ENCODE measurements at regions not wholly inside any gene's neighbourhood (a gene's known extent, or its start where the extent isn't known, plus 50 kb on each side); places are given as distances from the start of the nearest gene placed in this dataset.

- DNase-seq (ENCODE audit: low read depth), result no peak
These were observed 528.7 kb upstream of the KLF12 start for GRCh38 chr13:74662905-74663304.

- DNase-seq (ENCODE audit: low read depth), result no peak
These were observed 527.6 kb upstream of the KLF12 start for GRCh38 chr13:74661851-74662250.

- no peak for DNase-seq (ENCODE audit: low read depth)
These were observed 523.6 kb upstream of the KLF12 start for GRCh38 chr13:74657765-74658164.

GRCh38 chr13:74651121-74651520 lies 516.9 kb upstream of the KLF12 start:
- DNase-seq (ENCODE audit: low read depth), result no peak

- no peak for DNase-seq (ENCODE audit: low read depth)
These were observed 513.8 kb upstream of the KLF12 start for GRCh38 chr13:74647991-74648390.

GRCh38 chr13:74647211-74647610 lies 513.0 kb upstream of the KLF12 start:
- no peak for DNase-seq (ENCODE audit: low read depth)

GRCh38 chr13:74646091-74646490 lies 511.9 kb upstream of the KLF12 start:
- no peak for DNase-seq (ENCODE audit: low read depth)

GRCh38 chr13:74645586-74645985 lies 511.4 kb upstream of the KLF12 start:
- DNase-seq (ENCODE audit: low read depth), result no peak

- DNase-seq (ENCODE audit: low read depth), result no peak
These were observed 510.0 kb upstream of the KLF12 start for GRCh38 chr13:74644229-74644628.

DNA sequence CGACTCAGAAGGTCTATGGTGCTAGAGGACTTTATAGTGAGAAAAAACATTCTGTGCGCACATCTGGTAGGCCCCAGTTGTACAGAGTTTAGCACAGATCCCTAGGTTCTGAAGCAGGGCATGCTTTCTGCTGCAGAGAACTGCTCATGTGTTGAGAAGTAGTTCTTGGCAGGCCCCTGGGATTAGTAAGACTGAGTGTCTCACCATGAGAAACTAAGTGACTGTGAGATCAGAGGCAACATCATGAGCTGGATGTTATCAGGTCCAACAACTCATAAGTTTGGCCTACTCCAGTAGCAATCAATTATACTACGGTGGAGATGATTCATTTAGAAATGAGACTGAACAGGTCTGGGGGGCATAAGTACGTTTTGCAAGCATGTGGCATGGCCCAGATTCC lies 507.4 kb upstream of the KLF12 start:
- no peak for DNase-seq (ENCODE audit: low read depth)

DNA sequence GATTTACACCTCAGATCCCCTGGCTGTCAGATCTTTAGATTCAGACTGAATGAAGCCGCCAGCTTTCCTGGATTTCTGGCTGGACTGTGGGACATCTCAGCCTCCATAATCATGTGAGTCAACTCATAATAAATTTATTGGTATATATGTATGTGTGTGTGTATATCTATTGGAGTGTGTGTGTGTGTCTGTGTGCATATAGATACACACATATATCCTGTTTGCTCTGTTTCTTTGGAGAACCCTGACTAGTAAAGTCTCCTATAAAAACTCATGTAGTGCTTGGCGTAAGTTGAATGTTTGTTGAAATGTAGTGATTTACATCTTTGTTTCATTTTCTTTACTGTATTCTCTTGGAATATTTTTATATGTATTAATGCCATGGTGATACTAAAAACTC lies 499.5 kb upstream of the KLF12 start:
- no peak for DNase-seq (ENCODE audit: low read depth)

DNA sequence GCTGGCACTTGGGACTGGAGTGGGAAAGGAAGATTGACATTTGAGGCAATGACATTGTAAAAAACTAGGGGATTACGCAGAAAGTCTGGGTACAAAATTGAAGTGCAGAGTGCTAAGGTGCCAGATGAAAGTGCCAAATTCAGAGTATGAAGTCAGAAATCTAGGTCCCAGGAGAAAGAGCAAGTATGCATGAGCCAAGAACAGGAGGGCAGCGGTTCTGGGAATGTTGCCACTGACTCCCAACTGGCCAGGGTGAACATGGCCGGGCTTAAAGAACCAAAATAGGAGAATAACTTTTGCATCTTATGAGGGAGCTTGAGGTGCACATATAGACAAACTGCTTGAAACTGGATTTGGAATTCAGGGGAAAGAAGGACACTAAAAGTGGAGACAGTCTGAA lies 495.8 kb upstream of the KLF12 start:
- no peak for DNase-seq (ENCODE audit: low read depth)

DNA sequence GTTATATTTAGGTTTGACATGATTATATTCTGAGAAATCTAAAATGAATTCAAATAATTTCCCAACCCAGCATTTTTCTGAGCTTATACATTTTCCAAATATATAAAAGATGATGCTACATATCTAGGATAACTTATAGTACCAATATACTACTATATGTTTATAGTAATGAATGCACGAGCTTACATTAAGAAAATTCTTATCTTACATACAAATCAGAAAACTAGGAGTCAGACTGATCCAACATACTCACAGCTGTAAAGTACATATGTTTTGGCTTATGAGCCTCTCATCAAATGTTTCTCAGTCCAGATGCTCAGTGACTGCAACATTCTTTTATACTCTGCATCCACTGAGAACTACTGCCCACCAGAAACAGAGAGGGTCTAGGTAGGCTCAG lies 491.3 kb upstream of the KLF12 start:
- no peak for DNase-seq (ENCODE audit: low read depth)

DNA sequence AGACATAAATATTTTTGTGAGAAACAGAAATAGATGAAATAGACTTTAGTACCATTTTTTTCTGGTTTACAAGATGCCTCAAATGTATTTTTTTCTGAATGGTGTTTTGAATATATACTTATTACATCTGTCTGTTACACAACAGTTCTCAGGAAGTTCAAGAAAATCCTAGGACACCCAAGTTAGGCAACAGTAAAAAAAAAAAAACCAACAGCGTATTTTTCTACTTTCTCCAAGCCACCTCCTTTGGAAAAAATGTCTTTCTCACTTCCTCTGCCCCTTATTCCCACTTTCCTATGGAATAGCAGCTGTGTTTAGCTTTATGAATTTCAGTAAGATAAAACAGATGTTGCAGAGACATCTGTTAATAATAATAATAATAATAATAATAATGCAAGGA lies 489.6 kb upstream of the KLF12 start:
- no peak for DNase-seq (ENCODE audit: low read depth)

DNA sequence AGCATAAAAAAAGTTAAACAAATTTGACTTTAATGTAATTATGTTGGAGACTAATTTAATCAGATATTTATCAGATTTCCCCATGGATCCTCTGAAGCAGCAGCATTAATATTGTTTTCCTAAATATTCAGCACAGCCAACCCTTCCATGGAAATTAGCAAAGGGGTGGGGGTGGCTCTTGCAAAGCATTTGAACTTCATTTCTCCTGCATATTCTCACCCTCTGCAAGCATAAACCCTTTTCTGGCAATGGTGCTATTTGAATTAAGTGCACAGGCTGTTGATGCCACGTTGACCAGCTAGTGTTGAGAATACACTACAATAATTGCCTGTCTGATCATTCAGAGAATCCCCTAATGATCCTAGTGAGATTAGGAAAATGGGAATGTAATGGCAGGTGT lies 488.1 kb upstream of the KLF12 start:
- no peak for DNase-seq (ENCODE audit: low read depth)

GRCh38 chr13:74620711-74621110 lies 486.5 kb upstream of the KLF12 start:
- no peak for DNase-seq (ENCODE audit: low read depth)

DNA sequence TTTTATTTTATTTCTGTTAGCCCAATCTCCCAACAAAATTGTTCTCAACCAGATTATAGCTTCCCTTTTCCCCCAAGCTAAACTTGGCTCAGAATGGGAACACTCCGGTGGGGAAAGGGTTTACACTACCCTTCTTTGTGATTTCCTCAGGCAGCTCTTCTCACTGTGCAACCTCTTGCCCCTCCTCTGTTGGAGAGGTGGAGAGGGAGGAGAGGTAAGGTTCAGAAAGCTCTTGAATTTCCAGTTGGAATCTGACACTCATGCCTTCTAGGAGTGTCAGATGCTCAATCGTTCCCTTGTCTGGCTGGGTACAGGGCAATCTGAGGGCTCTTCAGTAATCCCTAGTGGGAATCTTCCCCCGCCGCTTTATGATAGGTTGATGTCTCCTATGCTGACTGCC lies 486.1 kb upstream of the KLF12 start:
- DNase-seq (ENCODE audit: low read depth), result no peak

DNA sequence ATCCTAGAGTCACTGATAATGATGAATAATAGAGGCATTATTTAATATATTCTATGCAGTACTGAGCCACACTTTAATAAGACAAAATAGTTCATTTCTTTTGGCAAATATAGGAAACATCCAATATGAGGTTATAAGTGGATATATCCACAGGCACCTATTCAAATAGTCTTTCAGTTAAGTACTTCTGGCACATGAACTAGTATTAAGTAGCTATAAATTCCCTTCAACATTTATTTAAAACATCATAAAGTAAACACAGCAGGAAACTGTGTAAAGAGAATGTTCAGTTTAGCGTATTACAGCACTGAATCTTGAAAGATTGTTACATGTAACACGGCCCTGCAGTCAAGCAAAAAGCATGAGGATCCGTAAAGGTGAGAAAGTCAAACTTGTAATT lies 463.3 kb upstream of the KLF12 start:
- DNase-seq (ENCODE audit: low read depth), result no peak

DNA sequence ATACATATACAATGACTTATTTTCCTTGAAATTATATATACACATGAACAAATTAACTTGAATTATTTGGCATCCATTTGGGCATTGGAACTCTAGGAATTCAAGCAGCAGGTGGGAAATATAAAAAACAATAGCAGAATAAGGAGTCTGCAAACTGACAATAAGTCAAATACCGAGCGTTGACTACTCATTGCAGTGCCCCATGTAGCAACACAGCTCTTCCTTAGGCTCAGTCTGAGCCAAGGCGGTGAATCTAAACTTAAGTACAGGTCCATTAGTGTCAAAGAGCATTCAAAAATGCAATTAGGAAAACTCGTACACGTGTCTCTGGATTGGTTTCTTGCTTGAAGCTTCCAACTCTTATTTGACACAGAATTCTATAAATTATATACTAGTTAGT lies 462.5 kb upstream of the KLF12 start:
- no peak for DNase-seq (ENCODE audit: low read depth)

DNA sequence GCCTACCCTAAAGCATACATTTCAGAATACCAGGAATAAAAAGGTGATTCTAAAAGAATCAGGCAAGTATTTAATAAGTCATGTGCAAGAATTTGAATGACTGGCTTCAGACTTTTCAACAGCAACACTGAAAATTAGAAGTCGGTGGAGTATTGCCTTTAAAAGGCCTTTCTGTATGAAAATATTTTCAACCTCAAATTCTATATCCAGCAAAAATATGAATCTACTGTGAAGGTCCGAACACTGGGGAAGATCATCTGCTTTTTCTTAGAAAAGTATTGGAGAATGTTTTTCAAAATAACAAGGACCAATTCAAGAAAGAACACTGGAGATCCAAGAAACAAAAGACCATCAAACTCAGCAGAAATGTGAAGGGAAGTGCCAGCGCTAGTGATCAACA lies 459.5 kb upstream of the KLF12 start:
- DNase-seq (ENCODE audit: low read depth), result no peak

- no peak for DNase-seq (ENCODE audit: low read depth)
These were observed 452.6 kb upstream of the KLF12 start for GRCh38 chr13:74586847-74587246.

GRCh38 chr13:74576420-74576819 lies 442.2 kb upstream of the KLF12 start:
- DNase-seq (ENCODE audit: low read depth), result no peak

GRCh38 chr13:74575729-74576125 lies 441.5 kb upstream of the KLF12 start:
- peak; percentile 31 for DNase-seq (ENCODE audit: low read depth)

DNA sequence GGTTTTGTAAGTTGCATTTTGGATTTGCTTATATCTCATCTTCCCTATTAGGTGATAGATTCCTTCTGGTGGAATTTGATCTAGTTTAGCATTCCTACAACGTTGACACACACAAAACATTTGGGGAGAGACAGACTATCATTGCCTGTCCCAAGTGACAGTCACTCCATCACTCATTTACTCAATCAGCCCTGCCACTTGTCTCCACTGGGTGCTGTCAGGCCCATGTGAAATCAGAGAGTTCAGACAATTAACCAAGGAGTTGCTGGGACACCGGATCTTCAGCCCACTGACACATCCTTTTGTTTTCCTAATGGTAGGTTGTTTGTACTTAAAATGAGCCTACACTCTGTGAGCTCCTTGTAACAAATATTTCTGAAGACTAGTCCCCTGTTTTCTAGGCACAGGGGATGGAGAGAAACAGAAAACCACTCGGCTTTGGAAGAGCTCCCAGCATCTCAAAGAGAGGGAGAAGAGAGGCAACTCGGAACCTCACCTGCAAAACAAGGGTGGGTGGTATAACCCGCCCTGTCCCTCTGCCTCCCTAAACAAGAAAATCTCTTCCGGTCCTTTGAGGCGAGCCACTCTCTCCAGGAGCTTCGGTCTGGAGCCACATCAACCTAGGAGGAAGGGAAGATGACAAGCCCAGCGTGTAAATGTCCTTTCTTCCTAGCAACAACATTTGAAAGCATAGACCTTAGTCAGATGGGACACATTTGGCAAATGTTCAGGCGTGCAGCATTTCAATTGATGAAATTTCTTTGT lies 440.9 kb upstream of the KLF12 start:
- DNase-seq (ENCODE audit: low read depth), result no peak

DNA sequence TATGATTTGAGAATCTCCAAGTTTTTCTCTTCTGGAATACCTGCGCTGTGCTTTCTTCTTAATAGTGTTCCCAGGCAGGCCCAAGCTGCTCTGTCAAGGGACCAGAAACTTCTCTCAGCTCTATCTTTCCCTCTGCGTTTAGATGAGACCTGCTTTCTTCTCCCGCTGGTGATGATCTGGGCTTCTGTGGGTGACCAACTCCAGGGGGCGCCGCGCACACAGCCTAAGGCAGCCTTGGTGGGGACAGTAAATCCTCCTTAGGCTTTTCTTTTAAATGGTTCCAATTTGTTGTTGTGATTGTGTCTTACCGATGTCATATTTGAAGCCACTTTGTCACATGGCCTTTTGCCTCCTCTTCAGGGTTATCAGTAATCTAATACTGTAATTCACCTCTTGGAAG lies 439.4 kb upstream of the KLF12 start:
- DNase-seq (ENCODE audit: low read depth), result no peak

All from stimulated activated CD8-positive, alpha-beta memory T cell treated with anti-CD3 and anti-CD28 coated beads, Interleukin-15, amount 100 ng/mL, for 24 hours (primary cell).